MM.1S (cell line): ENCODE measurements at regions not wholly inside any gene's neighbourhood (a gene's known extent, or its start where the extent isn't known, plus 50 kb on each side); places are given as distances from the start of the nearest gene placed in this dataset.

ENCODE experiments used
- DNase-seq: peaks from one replicate; pipeline ENCODE4 v3.0.0-alpha.2; 2015
- H2AFZ ChIP-seq: fragments of 300-600 bp; sonication (generic); 2 replicates; pipeline ENCODE4 v1.6.0; 2016; ENCODE audit warnings: antibody characterized with exemption, low read length
- H3F3A ChIP-seq: fragments of 300-600 bp; sonication (generic); 2 replicates; pipeline ENCODE4 v1.6.1; 2016; ENCODE audit warnings: mild to moderate bottlenecking, antibody characterized with exemption, low read length, moderate library complexity, mixed read lengths; ENCODE audit not compliant: insufficient read depth
- H3K27ac ChIP-seq: fragments of 300-600 bp; sonication (generic); 2 replicates; pipeline ENCODE4 v1.5.1; 2016; ENCODE audit warnings: mild to moderate bottlenecking, low read length
- H3K27me3 ChIP-seq: fragments of 300-600 bp; sonication (generic); replicated peaks from 2 replicates; pipeline ENCODE4 v1.6.0; 2016; ENCODE audit warnings: low read length; ENCODE audit not compliant: insufficient read depth
- H3K36me3 ChIP-seq: fragments of 300-600 bp; sonication (generic); replicated peaks from 2 replicates; pipeline ENCODE4 v1.6.1; 2016; ENCODE audit warnings: mild to moderate bottlenecking, low read length, mixed read lengths; ENCODE audit not compliant: insufficient read depth
- H3K4me1 ChIP-seq: fragments of 300-600 bp; sonication (generic); 2 replicates; pipeline ENCODE4 v1.6.1; 2016; ENCODE audit warnings: low read length, mixed read lengths
- H3K4me2 ChIP-seq: fragments of 300-600 bp; sonication (generic); 2 replicates; pipeline ENCODE4 v1.6.0; 2016; ENCODE audit warnings: low read depth, low read length
- H3K4me3 ChIP-seq: fragments of 300-600 bp; sonication (generic); 2 replicates; pipeline ENCODE4 v1.5.1; 2016; ENCODE audit warnings: low read length, mixed read lengths
- H3K79me2 ChIP-seq: fragments of 300-600 bp; sonication (generic); 2 replicates; pipeline ENCODE4 v1.6.1; 2016; ENCODE audit warnings: mixed run types, low read length, mixed read lengths
- H3K9ac ChIP-seq: fragments of 300-600 bp; sonication (generic); 2 replicates; pipeline ENCODE4 v1.6.1; 2016; ENCODE audit warnings: low read length, mixed read lengths
- H3K9me2 ChIP-seq: fragments of 300-600 bp; sonication (generic); replicated peaks from 2 replicates; pipeline ENCODE4 v1.6.1; 2016; ENCODE audit warnings: mild to moderate bottlenecking, low read length, mixed read lengths; ENCODE audit not compliant: insufficient read depth
- H3K9me3 ChIP-seq: fragments of 300-600 bp; sonication (generic); replicated peaks from 2 replicates; pipeline ENCODE4 v1.6.1; 2016; ENCODE audit warnings: mild to moderate bottlenecking, low read length, mixed read lengths; ENCODE audit not compliant: insufficient read depth
- H4K20me1 ChIP-seq: fragments of 300-600 bp; sonication (generic); 2 replicates; pipeline ENCODE4 v1.6.1; 2016; ENCODE audit warnings: mild to moderate bottlenecking, low read length, moderate library complexity, mixed read lengths; ENCODE audit not compliant: insufficient read depth
- CTCF ChIP-seq: fragments of 300-600 bp; sonication (generic); IDR thresholded peaks from 2 replicates; pipeline ENCODE4 v1.5.1; 2016; ENCODE audit warnings: antibody characterized with exemption, low read length, mixed read lengths
- EZH2 ChIP-seq: fragments of 300-600 bp; sonication (generic); optimal IDR thresholded peaks from 2 replicates; pipeline ENCODE3; 2017; ENCODE audit warnings: low read depth, mild to moderate bottlenecking, antibody characterized with exemption, low read length, mixed read lengths
- EZH2phosphoT487 ChIP-seq: fragments of 300-600 bp; sonication (generic); IDR thresholded peaks from 2 replicates; pipeline ENCODE4 v1.6.1; 2018; ENCODE audit warnings: antibody characterized with exemption, low read length

GRCh38 chr1:221234791-221235190 lies 355.5 kb downstream of the HLX start:
- no peak for TF ChIP-seq EZH2phosphoT487
- TF ChIP-seq EZH2: no peak
- no peak for TF ChIP-seq CTCF
- Histone ChIP-seq H2AFZ (no peak overlapping the region), H4K20me1 (no peaks in the 10 kb centered on the region), H3K27ac (no peak overlapping the region), H3K4me1 (no peaks in the 10 kb centered on the region), H3K4me2 (no peak overlapping the region), H3K79me2 (no peaks in the 10 kb centered on the region), H3K27me3 (no peaks in the 10 kb centered on the region), H3K9me3 (no peaks in the 10 kb centered on the region), H3K36me3 (no peaks in the 10 kb centered on the region), H3K4me3 (no peak overlapping the region), H3K9ac (no peak overlapping the region), H3K9me2 (no peaks in the 10 kb centered on the region), H3F3A (no peaks in the 10 kb centered on the region)
- no peak for DNase-seq

DNA sequence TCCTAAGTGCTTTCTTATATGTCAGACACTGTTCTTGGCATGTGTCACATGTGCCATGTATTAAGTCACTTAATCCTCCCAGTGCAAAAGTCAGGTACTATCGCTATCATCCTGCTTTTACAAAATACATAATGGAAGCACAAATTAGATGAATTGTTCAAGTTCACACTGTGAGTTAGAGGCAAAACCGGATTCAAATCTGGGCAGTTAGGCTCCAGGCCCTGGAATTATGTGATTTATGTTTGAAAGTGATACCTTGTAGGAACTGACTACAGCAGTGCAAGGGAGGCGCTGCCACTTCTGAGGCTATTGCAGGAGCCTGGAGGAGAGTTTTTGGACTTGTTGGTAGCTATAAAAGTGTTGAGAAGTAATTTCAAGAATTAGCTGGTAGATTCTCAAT lies 358.3 kb downstream of the HLX start:
- TF ChIP-seq EZH2phosphoT487: no peak
- no peak for TF ChIP-seq CTCF
- no peak for TF ChIP-seq EZH2
- Histone ChIP-seq H3K4me2 (no peak overlapping the region), H3F3A (no peaks in the 10 kb centered on the region), H4K20me1 (no peaks in the 10 kb centered on the region), H3K4me3 (no peak overlapping the region), H2AFZ (no peak overlapping the region), H3K36me3 (no peaks in the 10 kb centered on the region), H3K9me3 (no peaks in the 10 kb centered on the region), H3K27ac (no peak overlapping the region), H3K9me2 (no peaks in the 10 kb centered on the region), H3K9ac (no peak overlapping the region), H3K79me2 (no peaks in the 10 kb centered on the region), H3K4me1 (no peaks in the 10 kb centered on the region), H3K27me3 (no peaks in the 10 kb centered on the region)
- DNase-seq: no peak

DNA sequence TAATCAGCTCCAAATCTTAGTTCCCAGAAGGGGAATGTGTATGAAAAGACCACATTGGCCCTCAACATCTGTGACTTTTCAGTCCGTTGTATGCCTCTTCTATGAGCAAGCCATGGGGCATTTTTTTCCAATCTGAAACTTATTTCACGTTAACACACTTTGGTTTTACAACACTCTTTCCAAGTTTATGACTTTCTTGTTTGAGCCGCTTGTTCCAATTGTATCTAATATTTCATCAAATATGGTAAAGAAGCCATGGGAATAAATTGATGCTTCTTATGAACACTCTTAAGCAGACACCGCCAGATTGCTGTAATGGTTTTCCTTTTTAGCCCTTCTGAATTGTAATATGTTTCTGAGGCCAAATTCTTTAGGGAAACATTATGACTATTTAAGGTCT lies 359.9 kb downstream of the HLX start:
- H3K4me2 ChIP-seq: no peak overlapping the region
- H3K27me3 ChIP-seq: no peaks in the 10 kb centered on the region
- H3K4me1 ChIP-seq: no peaks in the 10 kb centered on the region
- no peaks in the 10 kb centered on the region for H4K20me1 ChIP-seq
- no peak overlapping the region for H2AFZ ChIP-seq
- no peaks in the 10 kb centered on the region for H3K9me2 ChIP-seq
- no peaks in the 10 kb centered on the region for H3F3A ChIP-seq
- no peak overlapping the region for H3K27ac ChIP-seq
- no peak for DNase-seq
- H3K9me3 ChIP-seq: no peaks in the 10 kb centered on the region
- H3K36me3 ChIP-seq: no peaks in the 10 kb centered on the region
- no peak overlapping the region for H3K9ac ChIP-seq
- H3K79me2 ChIP-seq: no peaks in the 10 kb centered on the region
- H3K4me3 ChIP-seq: no peak overlapping the region
- TF ChIP-seq EZH2 (no peak), EZH2phosphoT487 (no peak), CTCF (no peak)
